GM19239 (cell line): ENCODE measurements at regions not wholly inside any gene's neighbourhood (a gene's known extent, or its start where the extent isn't known, plus 50 kb on each side); places are given as distances from the start of the nearest gene placed in this dataset.

Experiments used
- DNase-seq: peaks from one replicate; pipeline ENCODE4 v3.0.0; 2011; ENCODE audit warnings: low spot score; ENCODE audit not compliant: insufficient read length
- FAIRE-seq: peaks from 2 replicates; lab custom pipeline; 2011; peaks lifted over from hg19 to GRCh38; lab: Jason Lieb, UNC

DNA sequence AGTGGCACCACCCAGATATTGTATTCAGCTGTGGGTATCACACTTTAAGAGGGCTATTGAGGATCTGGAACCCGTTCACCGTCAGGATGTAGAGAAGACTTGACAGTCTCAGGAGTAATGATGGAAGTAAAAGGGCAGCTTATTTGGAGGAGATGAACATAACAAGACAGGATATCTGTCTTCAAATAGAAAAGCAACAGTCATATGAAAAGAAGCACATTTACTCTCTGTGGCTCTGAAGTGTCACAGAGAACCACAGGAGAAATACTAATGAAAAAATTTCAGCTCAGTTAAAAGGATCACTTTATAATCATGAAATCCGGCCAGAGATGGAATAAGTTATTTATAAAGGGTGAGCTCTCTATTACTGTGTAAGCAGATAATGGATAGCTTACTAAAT is 200.8 kb downstream of the FAM76B start:
- no peak for DNase-seq
- FAIRE-seq, result no peak

DNA sequence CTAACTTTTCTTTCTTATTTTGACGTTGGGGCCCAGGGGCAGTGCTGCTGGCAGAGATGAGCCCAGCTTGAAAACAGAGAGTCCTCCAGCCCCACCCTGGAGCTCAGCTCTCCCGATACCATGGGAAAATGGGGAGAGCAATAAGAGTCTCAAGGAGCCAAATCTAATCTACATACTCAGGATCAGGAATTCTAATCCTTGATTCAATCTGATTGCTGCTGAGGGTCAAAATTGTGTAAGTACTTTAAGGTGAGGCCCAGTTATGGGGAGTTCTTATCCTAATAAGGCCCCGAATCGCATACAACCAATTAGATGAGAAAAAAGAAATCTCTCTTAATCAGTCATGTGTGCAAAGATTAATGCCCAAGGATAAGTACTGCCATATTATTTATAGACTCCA is 202.9 kb downstream of the FAM76B start:
- no peak for DNase-seq
- FAIRE-seq, result no peak

DNA sequence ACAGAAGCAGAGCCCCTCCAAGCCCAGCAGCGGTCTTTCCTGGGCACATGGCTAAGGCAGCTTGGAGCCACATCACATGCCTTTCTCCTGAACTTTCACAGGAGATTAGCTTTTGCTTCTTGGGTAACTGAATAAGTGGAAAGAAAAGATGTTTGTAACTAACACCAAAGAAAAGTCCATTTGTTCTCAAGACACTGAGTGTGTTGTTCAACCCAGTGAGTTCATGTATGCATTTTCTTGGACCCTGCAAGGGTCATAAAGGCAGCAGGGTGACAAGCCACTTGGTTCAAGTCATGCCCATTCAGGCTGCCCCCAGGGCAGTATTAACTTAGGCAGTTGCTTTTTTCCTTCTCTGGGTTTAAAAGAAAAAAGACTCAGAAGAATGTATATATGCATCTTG is 203.4 kb downstream of the FAM76B start:
- FAIRE-seq (no peak), DNase-seq (no peak)

DNA sequence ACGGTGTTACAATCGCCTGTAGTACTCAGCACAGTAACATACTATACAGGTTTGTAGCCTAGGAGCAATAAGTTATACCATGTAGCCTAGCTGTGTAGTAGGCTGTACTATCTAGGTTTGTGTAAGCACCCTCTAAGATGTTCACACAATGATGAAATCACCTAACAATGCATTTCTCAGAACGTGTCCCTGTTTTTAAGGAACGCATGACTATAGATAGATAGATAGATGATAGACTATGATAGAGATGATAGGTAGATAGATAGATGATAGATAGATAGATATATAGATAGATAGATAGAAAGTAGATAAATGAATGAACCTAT is 203.9 kb downstream of the FAM76B start:
- FAIRE-seq, result no peak
- no peak for DNase-seq

DNA sequence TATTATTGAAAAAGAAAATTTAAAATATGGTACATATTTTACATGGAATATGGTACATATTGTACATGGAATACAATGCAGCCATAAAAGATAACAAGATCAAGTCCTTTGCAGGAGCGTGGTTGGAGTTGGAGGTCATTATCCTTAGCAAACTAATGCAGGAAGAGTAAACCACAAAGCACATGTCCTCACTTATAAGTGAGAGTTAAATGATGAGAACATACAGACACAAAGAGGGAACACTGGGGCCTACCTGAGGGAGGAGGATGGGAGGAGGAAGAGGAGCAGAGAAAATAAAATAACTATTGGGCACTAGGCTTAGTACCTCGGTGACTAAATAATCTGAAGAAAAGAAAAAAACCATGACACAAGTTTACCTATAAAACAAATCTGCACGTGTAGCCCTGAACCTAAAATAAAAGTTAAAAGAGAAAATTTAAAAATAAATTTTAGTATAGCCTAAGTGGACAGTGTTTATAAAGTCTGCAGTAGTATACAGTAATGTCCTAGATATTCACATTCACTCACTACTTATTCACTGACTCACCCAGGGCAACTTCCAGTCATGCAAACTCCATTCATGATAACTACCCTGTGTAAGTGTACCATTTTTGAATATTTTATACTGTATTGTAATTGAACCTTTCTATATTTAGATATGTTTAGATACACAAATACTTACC is 204.4 kb downstream of the FAM76B start:
- FAIRE-seq (no peak), DNase-seq (no peak)

DNA sequence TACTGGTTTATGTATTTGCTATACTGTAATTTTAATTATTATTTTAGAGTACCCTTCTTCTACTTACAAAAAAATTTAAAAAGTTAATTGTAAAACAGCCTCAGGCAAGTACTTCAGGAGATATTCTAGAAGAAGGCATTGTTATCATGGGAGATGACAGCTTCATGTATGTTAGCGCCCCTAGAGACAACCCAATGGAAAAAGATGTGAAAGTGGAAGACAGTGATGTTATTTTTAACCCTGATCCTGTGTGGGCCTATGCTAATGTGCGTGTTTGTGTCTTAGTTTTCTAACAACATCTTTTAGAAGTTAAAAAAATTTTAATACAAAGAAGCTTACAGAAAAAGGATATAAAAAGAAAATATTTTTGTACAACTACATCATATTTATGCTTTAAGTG is 205.0 kb downstream of the FAM76B start:
- DNase-seq (no peak), FAIRE-seq (no peak)

DNA sequence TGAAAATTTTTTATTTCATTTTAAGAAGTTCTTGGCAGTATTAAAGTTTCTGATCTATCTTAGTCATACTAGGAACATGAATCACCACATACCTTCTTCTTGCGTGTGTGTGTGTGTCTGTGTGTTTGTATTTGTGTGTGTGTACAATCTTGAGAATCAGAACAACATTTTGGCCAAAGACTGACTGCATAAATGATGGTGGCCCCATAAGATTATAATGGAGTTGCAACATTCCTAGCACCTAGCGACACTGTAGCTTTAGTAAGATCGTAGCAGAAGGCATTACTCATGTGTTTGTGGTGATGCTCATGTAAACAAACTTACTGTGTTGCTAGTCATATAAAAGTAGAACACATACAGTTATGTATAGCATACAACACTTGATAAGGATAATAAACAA is 205.4 kb downstream of the FAM76B start:
- FAIRE-seq, result no peak
- DNase-seq, result no peak

DNA sequence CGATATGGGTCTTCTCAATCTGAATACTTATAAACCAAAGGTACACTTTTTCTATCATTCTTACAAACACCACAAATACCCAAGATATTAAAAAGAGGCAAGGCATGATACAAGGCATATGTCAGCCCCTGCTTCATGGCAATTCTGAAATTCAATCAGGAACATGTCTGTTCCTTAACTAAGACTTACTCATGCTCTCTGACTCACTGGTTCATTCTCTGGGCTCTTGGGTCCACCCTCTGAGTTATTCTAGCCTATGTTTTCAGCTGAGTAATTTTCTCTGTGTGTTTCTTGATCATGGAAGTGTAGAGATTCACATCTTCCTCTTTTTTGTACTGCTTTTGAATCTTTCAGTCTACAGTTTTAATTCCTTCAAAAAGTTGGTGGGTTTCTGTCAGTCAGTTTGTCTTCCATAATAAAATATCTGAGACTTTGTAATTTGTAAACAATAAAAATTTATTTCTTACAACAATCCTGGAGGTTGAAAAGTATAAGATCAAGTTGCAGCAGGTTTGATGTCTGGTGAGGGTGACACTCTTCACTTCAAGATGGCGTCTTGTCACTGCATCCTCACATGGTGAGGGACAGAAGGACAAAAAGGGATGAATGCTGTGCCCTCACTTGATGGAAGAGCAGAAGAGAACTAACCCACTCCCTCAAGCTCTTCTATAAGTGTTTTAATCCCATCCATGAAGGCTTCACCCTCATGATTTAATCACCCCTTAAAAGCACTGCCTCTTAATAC is 211.7 kb downstream of the FAM76B start:
- no peak for FAIRE-seq
- no peak for DNase-seq

DNA sequence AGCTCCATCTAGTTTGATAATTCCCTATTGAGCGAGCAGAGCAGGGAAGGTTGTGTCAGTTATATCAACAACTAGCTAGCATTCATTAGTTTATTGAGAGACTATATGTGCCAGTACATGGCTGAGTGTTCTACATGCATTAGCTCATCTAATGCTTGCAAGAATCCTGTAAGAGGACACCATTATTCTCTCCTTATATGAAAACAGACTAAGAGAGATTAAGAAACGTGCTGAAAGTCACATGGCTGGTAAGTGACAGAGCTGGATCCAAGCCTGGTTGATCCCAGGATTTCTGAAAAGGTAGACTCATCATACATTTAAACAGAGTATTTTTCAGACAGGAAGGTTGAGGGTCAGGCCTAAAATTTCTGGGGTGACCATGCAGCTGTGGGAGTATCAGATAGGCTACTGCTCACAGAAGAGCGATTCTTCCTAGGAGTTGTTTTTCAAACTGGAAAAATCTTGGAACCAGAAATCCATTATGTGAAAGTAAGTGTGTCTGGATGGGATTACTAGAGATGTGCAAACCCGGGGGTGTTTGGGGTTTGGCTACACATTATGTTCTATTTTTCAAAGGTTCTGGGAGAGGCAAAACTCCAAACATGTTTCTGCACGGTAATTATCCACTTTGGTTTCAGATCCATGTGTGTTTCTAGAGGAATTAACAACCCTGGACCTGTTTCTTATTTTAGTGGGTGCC is 213.3 kb downstream of the FAM76B start:
- no peak for DNase-seq
- FAIRE-seq, result no peak

DNA sequence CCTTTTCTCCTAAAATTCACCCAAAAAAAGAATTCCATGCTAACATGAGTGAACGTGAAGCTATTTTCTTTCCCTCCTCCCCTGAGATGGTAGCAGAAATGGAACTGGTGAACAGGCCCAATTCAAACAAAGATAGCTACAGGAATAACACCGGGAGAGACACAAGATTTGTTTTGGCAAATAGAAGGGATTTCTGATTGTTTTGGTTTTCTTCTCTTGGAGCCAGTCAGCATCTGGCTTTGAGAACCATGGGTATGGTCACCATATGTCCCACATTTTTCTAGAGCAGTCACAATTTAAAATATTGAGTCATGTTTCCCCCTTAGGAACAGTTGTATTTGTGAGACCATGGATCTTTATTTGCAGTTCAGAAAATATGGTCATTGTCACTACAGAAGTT is 214.1 kb downstream of the FAM76B start:
- DNase-seq, result no peak
- no peak for FAIRE-seq

DNA sequence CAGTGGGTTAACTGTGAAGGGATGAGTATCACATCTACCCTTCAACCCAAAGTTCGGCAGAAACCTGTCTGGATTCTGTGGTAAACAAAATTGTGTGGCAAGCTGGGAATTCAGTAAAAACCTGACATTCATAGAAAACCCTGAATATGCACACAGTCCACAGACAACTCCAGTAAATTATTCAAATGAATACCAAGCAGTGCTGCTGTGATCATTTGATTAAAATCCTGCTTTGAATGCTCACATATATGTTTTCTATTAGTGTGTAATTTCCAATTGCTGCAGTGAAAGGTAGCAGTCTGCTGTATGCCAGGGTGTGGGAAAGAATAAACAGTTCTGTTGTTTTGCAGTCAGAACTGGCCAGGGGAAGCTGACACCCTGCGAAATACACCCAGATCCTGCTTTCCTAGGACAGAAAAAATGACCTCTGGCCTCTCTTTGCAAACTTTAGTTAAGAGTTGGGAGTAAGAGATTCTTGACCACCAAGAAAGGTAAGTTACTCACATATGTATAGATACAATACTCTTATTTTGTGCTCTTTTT is 217.8 kb downstream of the FAM76B start:
- FAIRE-seq, result no peak
- no peak for DNase-seq

DNA sequence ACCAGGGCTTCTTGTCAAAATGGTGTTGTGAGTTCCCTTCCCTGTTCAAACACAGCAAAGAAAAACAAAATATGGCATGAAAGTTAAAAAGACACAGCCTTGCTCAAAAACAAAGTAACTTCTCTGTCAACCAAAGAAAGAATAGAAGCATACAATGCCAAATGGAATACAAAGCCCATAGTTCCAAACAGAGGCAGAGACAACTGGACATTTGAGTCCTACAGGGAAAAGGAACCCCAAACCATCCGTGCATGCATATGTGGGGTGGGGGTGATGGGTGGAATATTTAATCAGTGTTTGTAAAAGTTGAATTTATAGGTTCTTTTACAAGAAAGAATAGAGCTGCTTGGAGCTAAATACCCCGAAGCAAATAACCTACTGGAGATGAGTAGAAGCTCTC is 218.7 kb downstream of the FAM76B start:
- no peak for FAIRE-seq

DNA sequence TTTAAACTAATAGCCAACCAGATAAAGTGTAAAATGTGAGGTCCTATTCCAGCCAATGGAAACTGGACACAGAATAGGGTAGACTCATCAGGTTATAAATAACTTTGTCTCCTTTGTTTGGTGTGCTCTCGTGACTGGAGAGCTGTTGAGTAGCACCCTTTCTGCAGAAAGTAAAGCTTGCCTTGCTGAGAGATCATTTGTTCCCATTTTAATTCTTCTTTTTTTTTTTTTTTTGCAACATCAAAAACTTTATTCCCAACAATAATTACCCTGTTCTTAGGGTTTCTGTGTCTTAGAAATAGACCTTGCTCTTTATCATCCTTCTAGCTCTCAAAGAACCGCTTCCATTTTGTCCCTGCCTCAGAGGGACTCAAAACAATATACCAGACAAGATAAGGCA is 220.4 kb downstream of the FAM76B start:
- FAIRE-seq (no peak), DNase-seq (no peak)

More for the DNA sequence above, 218.7 kb downstream of the FAM76B start:
- DNase-seq, result no peak

DNA sequence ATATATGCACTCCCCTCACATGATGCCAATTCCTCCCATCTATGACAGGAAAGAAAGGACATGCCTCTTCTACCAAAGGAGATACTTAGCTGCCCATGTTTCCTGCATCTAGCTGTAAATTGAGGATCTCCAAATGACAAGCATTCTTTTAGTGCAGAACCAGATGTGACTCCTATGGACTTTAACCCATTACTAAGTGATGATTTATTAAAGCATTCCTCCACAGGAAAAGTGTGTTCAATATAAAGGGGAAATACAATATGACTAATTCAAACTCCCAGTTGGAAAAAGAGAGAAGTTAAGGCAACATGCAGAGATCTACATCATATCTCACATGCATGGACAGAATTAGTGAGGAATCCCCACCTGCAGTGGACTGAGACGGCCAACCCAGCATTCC is 221.3 kb downstream of the FAM76B start:
- no peak for DNase-seq
- no peak for FAIRE-seq

DNA sequence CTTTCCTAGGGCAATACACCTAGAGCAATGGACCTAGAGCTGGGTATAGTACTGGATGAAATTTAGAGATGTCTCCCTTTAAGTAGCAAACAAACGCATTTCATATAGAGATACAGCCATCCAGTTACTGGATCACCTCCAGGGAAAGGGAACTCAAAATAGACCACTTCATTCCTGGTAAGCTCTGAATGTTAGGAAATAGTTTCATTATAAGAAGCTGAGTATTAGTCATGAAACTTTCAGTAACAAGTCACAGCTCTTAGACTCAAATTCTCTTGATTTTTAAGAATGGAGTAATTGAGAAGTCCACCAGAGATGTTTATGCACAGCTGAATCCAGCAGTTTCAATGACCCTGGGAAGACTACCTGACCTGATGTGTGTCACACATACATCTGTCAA is 221.9 kb downstream of the FAM76B start:
- DNase-seq (no peak), FAIRE-seq (no peak)

DNA sequence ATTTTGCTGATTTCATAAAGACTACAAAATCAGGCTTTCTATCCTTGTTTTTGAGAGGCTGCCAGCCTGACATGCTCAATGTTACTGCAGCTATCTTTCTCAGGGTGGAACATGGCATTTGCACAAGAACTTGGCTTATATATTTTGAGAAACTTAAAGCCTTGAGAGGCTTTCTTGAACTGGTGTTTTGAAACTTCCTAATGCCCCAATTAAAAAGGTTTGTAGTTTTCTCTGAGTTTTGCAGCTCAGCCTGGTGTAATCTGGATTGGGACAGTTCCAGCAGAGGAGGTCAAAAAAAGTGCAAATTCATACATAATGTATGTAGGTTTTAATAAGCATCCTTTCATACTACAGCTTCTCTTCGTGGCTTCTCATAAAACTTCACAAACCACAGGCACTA is 223.4 kb downstream of the FAM76B start:
- no peak for DNase-seq

DNA sequence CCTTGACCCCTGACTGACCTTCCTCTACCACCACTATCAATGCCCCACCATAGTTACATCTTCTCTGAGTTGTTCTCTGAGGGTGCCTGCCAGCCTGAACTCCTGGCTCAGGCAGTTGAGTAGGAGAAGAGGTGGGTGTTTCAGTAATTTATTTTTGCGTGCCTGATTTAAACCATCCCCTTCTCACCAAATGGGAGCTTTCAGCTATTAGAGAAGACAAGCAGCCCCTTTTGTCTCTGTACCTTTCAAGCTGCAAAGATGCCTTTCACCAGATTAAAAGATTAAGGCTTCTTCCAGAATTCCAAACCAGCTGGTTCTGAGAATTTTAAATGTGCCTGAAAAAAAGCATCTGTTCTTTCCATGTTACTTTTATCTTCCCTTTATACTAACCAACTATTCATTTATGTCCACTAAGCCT is 223.8 kb downstream of the FAM76B start:
- peak; percentile 45 for FAIRE-seq
- DNase-seq, result no peak

More for the DNA sequence above, 223.4 kb downstream of the FAM76B start:
- FAIRE-seq, result no peak

DNA sequence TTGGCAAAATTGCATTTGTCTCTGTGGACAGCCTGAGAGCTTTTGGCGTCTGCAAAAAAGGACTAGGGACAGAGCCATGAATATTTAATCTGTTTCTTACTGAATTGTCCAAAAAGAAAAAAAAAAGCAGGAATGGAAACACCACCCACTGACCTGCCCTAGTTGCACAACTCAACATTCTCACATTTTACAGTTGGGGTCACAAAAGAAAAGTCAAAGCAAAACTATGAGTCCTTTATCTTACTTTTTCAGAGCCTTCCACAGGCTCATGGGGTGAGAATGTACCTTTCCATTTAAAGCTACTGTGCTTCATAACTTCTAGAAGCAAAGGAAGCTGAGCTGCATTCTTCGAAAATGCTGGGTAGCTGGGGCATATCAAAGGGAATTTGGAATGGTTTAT is 225.7 kb downstream of the FAM76B start:
- DNase-seq, result no peak
- no peak for FAIRE-seq

DNA sequence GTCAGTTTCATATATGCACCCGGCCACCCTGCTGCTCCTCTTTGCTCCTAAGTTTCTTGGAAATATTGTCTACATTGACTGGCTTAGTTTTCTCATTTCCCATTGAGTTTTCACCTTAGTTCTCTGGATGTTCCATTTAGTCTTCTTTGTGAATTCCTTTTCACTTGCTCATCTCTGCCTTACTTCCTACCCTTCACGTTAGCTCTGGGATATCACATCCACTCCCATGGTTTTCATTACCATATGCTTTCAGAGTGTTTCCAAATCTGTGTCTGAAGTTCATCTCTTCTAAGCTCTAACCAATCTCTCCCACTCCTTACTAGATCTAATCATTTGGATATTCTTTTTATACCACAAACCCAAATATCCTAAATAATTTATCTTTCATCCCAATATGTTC is 226.4 kb downstream of the FAM76B start:
- FAIRE-seq, result peak; percentile 26

DNA sequence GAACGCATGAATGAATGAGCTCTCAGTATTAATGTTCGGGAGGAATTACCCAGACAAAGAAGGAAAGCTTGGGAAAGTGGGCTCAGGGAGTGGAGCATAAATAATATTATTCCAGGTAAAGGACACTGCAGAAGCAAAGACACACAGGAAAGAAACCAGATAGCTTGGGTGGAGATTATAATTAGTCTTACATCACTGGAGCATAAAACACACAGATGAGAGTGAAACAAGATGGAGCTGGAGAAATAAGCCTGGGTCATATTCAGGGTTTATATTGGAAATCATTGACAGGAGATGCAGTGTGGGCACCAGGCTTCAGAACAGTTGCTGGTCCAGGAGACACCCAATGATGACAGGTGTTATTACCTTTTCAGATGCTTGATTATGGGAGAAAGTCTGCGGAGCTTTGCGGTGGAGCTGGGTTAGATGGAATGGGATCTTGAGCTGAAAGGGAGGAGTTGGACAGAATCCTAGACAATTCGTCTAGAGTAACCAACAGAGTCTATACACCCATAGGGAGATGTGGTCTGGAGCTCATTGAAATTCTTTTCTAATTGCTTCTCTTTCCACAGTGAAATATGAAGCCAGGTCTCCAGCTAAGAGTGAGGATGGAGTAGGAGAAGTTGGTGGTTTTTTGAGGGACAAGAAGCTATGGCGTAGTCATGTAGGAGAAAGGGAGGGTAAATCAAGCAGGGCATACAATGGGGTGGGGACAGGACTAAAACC is 227.2 kb downstream of the FAM76B start:
- FAIRE-seq (no peak), DNase-seq (no peak)

More for the DNA sequence above, 226.4 kb downstream of the FAM76B start:
- no peak for DNase-seq

DNA sequence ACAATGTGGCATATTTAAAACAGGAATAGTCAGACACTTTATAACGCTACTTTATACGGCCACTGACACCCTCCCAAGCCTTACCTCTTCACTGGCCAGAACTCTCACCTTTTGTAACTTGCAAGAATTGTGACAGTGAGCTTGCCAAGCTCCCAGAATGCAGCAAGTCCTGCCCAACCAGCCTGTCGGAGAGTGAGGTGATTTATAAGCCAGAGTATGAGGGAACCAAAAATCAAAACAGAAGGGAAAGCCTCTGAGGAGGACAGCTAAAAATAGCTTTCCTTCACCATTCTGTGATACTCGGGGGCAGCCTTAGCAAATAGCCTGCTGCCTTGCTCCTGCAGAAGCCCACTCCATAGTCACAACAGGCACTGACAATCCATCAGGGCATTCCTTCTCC is 229.7 kb downstream of the FAM76B start:
- no peak for FAIRE-seq
- no peak for DNase-seq
